SKM-1 (cell line): ENCODE measurements at regions not wholly inside any gene's neighbourhood (a gene's known extent, or its start where the extent isn't known, plus 50 kb on each side); places are given as distances from the start of the nearest gene placed in this dataset.

Experiments used
- DNase-seq: peaks from one replicate; lab custom pipeline; 2025; ENCODE audit not compliant: unreplicated experiment; lab: John Stamatoyannopoulos, UW

DNA sequence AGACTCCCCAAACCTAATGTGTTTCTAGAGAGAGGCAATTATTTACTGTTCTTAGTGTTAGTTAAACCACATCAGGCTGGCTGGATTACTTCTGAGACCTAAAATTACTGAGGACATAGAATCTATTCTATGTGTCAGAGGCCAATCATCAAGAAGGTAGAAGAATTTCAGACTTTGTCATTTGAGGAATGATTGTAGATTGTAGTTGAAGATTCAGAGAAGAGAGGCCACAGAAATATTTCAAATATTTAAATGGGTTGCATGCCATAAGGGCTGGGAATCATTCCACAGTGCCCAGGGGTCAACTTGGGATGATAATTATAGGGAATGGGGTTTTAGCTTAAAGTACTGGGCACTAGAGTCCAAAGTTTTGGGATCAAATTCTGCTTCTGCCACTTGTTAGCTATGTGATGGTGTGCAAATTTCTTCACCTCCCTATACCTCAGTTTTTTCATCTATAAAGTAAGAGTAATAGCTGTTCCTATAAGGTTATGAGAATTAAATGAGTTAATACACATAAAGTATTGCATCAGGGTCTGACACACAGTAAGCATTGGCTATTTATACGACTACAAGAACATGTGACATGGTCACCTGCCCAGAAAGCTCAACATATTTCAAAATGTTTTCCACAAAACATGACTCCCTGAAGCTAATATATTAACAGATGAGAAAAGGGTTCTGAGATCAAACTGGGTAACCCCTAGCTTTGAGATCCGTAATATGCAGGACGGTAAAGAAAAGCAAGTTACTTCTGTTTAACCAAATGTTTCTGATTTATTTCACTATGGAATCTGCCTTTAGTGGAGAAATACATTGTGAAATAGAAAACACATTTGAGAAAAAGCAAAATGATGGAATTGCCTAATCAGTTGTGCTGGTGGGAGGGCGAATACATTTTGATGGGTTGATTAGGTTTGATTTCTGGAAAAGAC lies 69.7 kb upstream of the SPAG17 start:
- DNase-seq, result no peak

DNA sequence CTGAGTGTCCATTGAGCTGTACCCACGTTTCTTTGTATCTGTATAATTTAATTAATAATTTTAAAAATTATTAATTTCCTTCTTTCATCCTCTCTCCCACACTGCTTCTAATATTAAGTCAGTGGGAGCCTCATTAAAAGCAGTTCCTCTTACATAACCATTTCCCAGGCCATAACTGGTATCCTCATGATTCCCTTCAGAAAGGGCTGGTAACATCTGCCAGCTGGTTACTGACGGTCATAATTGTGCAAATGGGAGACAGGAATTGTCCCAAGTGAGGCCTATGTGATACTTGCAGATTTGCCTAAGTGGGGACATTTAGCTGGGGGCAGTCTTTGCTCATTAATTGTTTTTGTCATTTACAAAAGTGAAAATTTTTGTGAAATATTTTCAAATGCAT lies 69.0 kb upstream of the SPAG17 start:
- no peak for DNase-seq

DNA sequence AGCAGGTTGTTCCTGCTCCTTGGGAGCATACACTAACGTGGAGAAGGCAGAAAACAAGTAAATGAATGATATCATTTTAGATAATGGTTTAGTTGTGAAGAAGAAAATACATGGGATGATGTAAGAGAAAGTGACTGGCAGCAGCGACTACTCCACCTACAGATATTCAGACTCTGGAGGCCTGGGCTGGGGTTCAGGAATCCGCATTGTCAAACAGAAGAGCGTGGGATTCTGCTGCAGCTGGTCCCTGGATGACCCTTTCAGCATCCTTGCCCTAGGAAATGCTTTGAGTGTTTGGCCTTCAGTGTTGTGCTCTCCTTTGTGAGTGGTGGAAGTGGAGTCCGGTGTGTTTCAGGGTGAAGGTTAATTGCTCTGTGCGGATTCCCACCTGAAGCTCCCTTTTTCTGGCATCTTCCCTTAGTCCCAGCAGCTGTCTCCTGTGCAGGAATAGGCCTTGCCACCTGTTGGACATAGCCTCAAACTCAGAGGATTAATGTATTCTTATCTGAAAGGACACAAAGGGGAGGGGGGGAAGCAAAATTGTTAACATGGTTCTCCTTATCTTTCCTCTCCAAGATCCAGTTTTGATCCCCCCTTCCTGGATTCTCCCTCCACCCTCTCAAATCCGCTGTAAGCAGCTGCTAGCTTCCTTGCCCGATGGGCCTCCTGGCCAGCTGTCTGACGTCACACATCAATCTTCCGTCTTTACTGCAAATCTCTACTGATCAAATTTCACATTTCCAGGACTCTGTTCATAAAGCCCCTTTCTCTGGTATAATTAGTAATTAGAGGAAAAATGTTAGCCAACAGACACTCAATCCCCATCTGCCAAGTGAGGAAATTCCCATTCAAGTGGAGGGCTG lies 68.3 kb upstream of the SPAG17 start:
- DNase-seq, result no peak

DNA sequence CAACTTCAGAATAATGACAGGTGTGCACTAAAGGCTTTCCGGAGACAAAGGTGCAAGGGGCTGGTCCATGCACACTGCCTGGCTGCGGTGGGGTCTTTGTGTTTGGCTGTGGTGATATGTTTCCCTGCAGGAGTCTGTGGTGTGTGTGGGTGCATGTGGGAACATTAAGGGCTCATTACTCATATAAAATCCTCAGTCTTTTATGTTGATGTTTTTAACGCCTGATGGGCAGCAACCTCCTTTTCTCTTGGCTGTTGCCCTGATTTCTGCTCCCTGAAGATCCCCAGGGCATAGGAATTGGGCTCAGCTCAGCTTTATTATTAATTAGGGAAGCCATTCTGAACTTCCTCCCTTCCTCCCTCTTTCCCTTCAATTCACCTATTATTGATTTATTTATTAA lies 67.6 kb upstream of the SPAG17 start:
- no peak for DNase-seq

DNA sequence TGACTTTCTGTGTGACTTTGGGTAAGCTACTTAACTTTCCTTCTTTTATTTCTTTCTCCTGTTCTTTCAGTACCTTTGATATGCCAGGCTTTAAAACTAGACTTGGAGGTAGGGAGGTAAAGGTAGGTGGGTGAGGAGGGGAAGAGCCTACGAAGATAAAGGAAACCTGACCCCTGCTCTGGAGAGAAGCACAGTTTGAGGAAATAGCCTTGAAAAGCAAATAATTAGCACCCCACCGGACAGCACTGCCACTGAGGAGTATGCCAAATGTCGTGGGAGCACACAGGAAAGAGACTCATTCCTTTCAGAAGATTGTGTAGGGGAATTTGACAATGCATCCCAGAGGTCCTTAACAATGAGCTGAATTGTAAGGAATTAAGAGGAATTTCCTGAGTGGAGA lies 65.2 kb upstream of the SPAG17 start:
- DNase-seq, result no peak

DNA sequence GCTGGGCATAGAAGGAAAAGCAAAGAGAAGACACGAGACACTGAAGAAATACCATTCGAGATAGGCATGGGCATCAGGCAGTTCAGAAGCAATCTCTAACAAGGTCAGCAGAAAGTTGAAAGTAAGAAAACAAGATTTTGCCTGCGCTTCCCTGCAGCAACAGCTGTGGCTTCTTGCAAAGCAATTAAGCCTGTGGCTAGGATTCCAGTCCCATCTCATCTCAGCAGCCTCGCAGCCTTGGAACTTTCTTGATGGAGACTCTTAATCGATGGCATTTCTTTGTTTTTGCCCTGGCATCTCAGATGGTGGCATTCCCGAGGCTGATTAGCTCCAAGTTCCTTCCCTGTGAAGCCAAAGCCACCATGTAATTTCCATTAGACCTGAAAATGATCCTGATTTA lies 64.6 kb upstream of the SPAG17 start:
- DNase-seq, result no peak

DNA sequence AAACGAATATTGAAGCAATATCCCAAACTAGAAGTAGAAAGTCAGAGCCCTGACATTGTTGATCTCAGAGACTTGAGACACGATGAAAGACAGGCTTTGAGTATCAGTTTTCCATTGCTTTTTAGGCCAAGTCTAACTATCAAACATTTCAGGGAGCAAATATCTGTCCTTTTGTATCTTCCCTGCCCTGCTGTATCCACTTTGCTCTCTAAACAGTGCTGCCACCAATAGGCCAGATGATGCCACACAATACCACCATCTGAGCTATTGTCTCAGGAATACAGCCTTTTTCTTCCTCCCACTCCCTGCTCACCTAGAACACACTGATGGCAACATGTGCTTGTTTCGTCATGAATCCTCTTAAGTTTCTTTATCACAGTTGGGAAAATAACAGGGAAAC lies 62.6 kb upstream of the SPAG17 start:
- DNase-seq, result no peak

DNA sequence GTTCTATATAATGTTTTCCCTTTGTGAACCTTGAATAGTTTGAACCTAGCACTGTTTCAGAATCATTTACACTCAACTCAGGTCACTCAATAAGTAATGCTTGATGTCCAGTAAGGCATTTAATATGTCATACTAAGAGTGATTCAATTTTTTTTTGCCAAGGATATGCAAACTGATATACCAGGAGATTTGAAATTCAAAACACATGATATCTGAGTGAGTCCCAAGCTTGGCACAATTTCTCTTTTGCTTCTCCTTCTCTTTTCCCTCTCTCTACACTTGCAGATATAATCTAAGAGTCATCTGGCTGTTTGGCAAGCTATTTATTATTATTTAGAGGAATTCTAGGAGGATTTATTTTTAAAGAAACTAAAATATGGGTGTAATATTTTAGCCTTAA lies 61.6 kb upstream of the SPAG17 start:
- no peak for DNase-seq

DNA sequence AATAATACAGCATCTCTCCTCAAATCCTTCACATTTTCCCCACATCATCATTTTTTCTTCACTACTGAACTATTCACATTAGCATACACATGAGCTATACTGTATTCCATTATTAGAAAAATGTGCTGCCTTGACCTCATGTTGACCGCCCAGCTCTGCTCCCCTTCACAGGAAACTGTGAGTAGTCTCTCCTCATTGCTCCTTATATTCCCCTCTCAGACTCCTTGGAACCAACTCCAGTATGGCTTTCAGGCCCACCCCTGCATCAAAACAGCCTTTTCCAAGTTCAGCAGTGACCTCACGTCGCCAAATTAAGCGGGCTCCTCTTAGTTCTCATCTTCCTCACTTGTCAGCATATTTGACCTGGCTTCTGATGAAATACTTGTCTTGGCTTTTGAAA lies 59.2 kb upstream of the SPAG17 start:
- no peak for DNase-seq

DNA sequence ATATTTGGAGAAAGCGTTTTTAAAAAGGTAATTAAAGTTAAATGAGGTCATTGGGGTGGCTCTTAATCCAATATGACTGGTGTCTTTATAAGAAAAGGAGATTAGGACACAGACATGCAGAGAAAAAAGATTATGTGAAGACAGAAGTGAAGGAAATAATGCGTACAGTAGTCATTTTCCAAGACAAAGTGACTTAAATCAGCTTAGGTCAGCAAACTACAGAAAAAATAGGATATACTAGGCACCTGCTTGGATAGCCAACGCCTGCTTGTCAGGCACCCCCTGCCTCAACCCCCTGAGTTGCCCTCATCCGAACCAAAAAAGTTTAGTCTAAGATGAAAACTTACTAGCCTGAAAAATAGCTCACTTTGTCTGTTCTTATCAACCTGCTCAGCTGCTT lies 58.2 kb upstream of the SPAG17 start:
- DNase-seq, result no peak
